ENCODE measurements at regions not wholly inside any gene's neighbourhood (a gene's known extent, or its start where the extent isn't known, plus 50 kb on each side); places are given as distances from the start of the nearest gene placed in this dataset.

GRCh38 chr14:80310938-80311750 lies 99.8 kb upstream of the DIO2 start:
- TF ChIP-seq FOXM1 (IDR thresholded peaks at IDR 0.05; ENCODE audit: low read depth) (no peak), IRF3 (IDR thresholded peaks at IDR 0.05; ENCODE audit: low read depth, low read length) (no peak), POLR2AphosphoS5 (IDR thresholded peaks at IDR 0.05; ENCODE audit: low read depth, low read length) (no peak), USF2 (IDR thresholded peaks at IDR 0.05; ENCODE audit: borderline replicate concordance, low read depth, low read length) (no peak), RFX5 (IDR thresholded peaks at IDR 0.05; ENCODE audit: low read length) (no peak)
- no peaks in the 10 kb centered on the region for H3K27me3 ChIP-seq (ENCODE audit: insufficient read depth)
- POLR2A ChIA-PET, result no interaction called here
- no peak for DNase-seq
- no peak overlapping the region for H3K4me2 ChIP-seq
- no peaks in the 10 kb centered on the region for H3K9me2 ChIP-seq
- WGBS (ENCODE audit: low lambda C conversion rate), result 58% methylated on average over 5 of the region's 5 CpGs
- H3F3A ChIP-seq (replicated peaks; ENCODE audit: insufficient read depth), result no peaks in the 10 kb centered on the region
- no peaks in the 10 kb centered on the region for H3K4me1 ChIP-seq (ENCODE audit: control insufficient read depth in 1 of 2, insufficient read depth in 2 of 2, low read depth in 1 of 2, low read length in 1 of 2)
- H3K9me3 ChIP-seq, result no peaks in the 10 kb centered on the region
- H3K79me2 ChIP-seq (ENCODE audit: insufficient read depth), result no peaks in the 10 kb centered on the region
- H4K20me1 ChIP-seq (ENCODE audit: insufficient read depth), result no peaks in the 10 kb centered on the region
- H3K36me3 ChIP-seq (replicated peaks in 1 of 2; ENCODE audit: control insufficient read depth in 1 of 2, insufficient read depth in 2 of 2, low read length in 1 of 2), result no peaks in the 10 kb centered on the region
- no peak overlapping the region for H3K27ac ChIP-seq (ENCODE audit: low read depth in 2 of 2, low read length in 1 of 2)
- H2AFZ ChIP-seq (ENCODE audit: low read depth), result no peak overlapping the region
- no peak overlapping the region for H3K4me3 ChIP-seq (ENCODE audit: low read depth in 2 of 2, low read length in 1 of 2)
- CTCF ChIA-PET, result interaction anchor here (0.6 to 1.3 kb wide), 2 partner anchors 12 to 97 kb away, joined by 3 read pairs; no protein-coding TSS in a partner anchor
- H3K9ac ChIP-seq, result no peak overlapping the region

DNA sequence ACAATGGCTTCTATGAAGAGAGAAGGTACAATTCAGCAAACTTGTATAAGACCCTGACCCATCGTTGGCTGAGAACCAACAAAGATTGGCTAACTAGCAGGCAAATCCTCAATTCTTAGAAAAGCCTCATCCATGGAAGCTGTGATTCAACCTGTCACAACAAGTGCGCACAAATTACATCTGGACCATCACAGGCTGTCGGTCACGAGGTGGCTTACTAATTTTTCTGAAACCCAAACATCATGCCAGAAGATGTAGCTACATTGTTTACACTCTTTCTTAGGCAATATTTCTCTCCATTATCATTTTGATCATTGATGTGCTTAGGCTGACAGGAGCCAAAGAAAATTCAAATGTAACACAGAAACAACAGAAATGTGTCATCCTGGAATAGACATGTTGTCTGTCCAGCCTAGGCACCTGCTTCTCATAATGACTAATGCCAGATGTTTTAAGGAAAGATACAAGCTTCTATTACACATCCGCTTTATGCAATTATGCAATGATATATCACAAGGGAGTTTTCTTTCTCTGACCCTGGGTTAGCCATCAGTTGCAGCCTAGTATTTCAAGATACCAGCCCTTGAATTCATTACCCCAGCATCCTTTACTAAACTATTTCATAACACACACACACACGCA lies 92.9 kb upstream of the DIO2 start:
- Histone ChIP-seq H3K36me3 (replicated peaks in 1 of 2; ENCODE audit: control insufficient read depth in 1 of 2, insufficient read depth in 2 of 2, low read length in 1 of 2) (no peaks in the 10 kb centered on the region), H3K9me2 (no peaks in the 10 kb centered on the region), H3K9me3 (no peaks in the 10 kb centered on the region), H3K27me3 (ENCODE audit: insufficient read depth) (no peaks in the 10 kb centered on the region), H3K4me1 (ENCODE audit: control insufficient read depth in 1 of 2, insufficient read depth in 2 of 2, low read depth in 1 of 2, low read length in 1 of 2) (no peaks in the 10 kb centered on the region; a peak in 1 of 4 replicates), H3F3A (replicated peaks; ENCODE audit: insufficient read depth) (no peaks in the 10 kb centered on the region), H3K79me2 (ENCODE audit: insufficient read depth) (no peaks in the 10 kb centered on the region), H3K9ac (no peak overlapping the region), H3K27ac (ENCODE audit: low read depth in 2 of 2, low read length in 1 of 2) (no peak overlapping the region), H3K4me2 (no peak overlapping the region), H3K4me3 (ENCODE audit: low read depth in 2 of 2, low read length in 1 of 2) (no peak overlapping the region), H2AFZ (ENCODE audit: low read depth) (no peak overlapping the region), H4K20me1 (ENCODE audit: insufficient read depth) (no peaks in the 10 kb centered on the region)
- WGBS (ENCODE audit: low lambda C conversion rate), result 31% methylated on average over 6 of the region's 6 CpGs
- ChIA-PET CTCF (no interaction called here), POLR2A (no interaction called here)
- TF ChIP-seq USF1 (IDR thresholded peaks at IDR 0.05; ENCODE audit: borderline replicate concordance, low read depth), result no peak
- TF ChIP-seq IRF3 (IDR thresholded peaks at IDR 0.05; ENCODE audit: low read depth, low read length), result no peak
- no peak for TF ChIP-seq RXRA (IDR thresholded peaks at IDR 0.05; ENCODE audit: borderline replicate concordance, low read depth)
- TF ChIP-seq TCF12 (IDR thresholded peaks at IDR 0.05), result peak; percentile 14; the same call in 1 of the 2 replicates
- TF ChIP-seq GATA2 (CRISPR knock-in tag; IDR thresholded peaks at IDR 0.05), result no peak
- no peak for TF ChIP-seq MEF2A (IDR thresholded peaks at IDR 0.05; ENCODE audit: borderline replicate concordance, low read depth)
- no peak for TF ChIP-seq ELF1 (IDR thresholded peaks at IDR 0.05)
- TF ChIP-seq MXI1 (IDR thresholded peaks at IDR 0.05; ENCODE audit: low read depth, low read length), result no peak
- no peak for DNase-seq
